ENCODE measurements at regions not wholly inside any gene's neighbourhood (a gene's known extent, or its start where the extent isn't known, plus 50 kb on each side); places are given as distances from the start of the nearest gene placed in this dataset.

DNA sequence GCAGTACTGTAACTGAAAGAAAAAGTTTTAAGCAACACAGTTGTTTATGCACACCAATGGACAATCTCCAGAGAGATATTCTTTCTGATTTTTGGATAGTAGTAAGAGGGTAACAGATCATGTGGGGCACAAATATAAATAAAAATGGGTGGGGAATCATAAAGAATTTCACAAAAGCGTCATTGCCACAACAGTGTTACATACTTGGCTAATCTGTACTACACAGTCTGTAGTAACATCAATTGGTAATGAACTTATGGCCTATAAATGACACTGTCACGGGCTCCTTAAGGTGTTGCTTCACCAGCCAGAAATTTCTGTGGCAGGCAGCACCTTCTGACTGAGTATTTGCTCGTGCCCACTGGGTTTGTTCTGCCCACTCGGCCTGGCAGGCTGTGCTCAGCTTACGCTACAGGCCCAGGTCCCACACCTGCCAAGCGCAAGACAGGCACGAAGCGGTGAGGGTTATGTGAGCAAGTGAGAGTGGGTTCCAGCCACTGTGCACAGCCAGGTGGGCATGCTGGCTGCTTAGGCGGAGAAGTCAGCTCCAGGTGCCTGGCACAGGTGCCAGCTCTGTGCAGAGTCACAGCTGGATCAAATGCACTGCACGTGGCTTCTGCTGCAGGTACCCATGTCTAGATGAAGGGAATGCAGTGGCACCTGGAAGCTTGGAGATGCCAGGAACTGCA lies 532.5 kb upstream of the SLC39A10 start:
- Histone ChIP-seq H3K9me3 (replicated peaks in 1 of 2; ENCODE audit: control insufficient read depth in 1 of 2, insufficient read depth in 1 of 2, low read length in 2 of 2) (peaks cover 0 to 16% of the 10 kb centered on the region in 2 donors), H3K4me3 (replicated peaks in 1 of 3; ENCODE audit: low read depth in 2 of 3, low read length in 3 of 3) (no peak overlapping the region), H3K36me3 (replicated peaks in 1 of 2; ENCODE audit: control insufficient read depth in 1 of 2, insufficient read depth in 2 of 2, low read length in 2 of 2) (no peaks in the 10 kb centered on the region), H3K9ac (ENCODE audit: insufficient read depth, low read length, poor library complexity, severe bottlenecking) (no peak overlapping the region), H3K79me2 (ENCODE audit: insufficient read depth, low read length) (no peaks in the 10 kb centered on the region), H3K27ac (ENCODE audit: low read depth in 1 of 2, low read length in 2 of 2) (no peak overlapping the region), H2AFZ (ENCODE audit: insufficient read depth, low read depth, low read length, poor library complexity, severe bottlenecking) (no peak overlapping the region), H3K4me2 (replicated peaks; ENCODE audit: extremely low read depth, low read length, poor library complexity, severe bottlenecking) (no peak overlapping the region), H3K4me1 (ENCODE audit: control insufficient read depth in 1 of 2, insufficient read depth in 2 of 2, low read length in 2 of 2) (no peaks in the 10 kb centered on the region), H3K27me3 (ENCODE audit: control insufficient read depth in 2 of 2, insufficient read depth in 2 of 2, low read length in 2 of 2) (no peaks in the 10 kb centered on the region), H4K20me1 (ENCODE audit: insufficient read depth, low read length) (no peaks in the 10 kb centered on the region)
- TF ChIP-seq, protein P1, sequence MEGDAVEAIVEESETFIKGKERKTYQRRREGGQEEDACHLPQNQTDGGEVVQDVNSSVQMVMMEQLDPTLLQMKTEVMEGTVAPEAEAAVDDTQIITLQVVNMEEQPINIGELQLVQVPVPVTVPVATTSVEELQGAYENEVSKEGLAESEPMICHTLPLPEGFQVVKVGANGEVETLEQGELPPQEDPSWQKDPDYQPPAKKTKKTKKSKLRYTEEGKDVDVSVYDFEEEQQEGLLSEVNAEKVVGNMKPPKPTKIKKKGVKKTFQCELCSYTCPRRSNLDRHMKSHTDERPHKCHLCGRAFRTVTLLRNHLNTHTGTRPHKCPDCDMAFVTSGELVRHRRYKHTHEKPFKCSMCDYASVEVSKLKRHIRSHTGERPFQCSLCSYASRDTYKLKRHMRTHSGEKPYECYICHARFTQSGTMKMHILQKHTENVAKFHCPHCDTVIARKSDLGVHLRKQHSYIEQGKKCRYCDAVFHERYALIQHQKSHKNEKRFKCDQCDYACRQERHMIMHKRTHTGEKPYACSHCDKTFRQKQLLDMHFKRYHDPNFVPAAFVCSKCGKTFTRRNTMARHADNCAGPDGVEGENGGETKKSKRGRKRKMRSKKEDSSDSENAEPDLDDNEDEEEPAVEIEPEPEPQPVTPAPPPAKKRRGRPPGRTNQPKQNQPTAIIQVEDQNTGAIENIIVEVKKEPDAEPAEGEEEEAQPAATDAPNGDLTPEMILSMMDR (IDR thresholded peaks at IDR 0.05) = no peak
- H3K27me3 Mint-ChIP-seq (ENCODE audit: low read depth in 3 of 3) = no peaks in the 10 kb centered on the region
- H3K9me3 Mint-ChIP-seq = peaks cover 0 to 8% (median 0%) of the 10 kb centered on the region in 7 donors
- 85% methylated on average over 10 of the region's 10 CpGs for WGBS (ENCODE audit: insufficient coverage)
- no peaks in the 10 kb centered on the region for H3K36me3 Mint-ChIP-seq
- H3K4me3 Mint-ChIP-seq = no peak overlapping the region
- H3K4me1 Mint-ChIP-seq = no peaks in the 10 kb centered on the region
- intact Hi-C loops (cut with micrococcal nuclease) = no loop called here
- DNase-seq = no peak
- H3K27ac Mint-ChIP-seq = no peak overlapping the region

DNA sequence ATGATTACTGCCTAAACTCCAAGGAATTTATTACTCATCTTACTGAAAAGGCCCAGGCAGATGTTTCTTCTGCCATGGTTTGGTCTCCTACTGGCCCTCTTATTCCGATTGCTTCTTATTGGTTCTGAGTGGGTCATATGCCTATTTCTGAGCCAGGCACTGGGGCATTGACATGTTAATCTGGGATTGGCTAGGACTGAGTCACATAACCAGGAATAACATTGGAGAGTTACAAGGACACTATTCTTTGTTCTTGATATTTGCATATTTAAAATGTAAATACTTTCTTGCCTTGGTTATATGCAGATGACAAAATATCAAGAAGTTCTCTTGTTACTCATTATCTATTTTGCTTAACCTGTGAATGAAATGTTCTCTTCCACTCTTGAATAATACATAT lies 534.4 kb upstream of the SLC39A10 start:
- TF ChIP-seq, protein P1 (IDR thresholded peaks at IDR 0.05) = no peak
- H3K4me1 Mint-ChIP-seq = no peaks in the 10 kb centered on the region
- no peak overlapping the region for H3K4me2 ChIP-seq (replicated peaks; ENCODE audit: extremely low read depth, low read length, poor library complexity, severe bottlenecking)
- no peak overlapping the region for H3K4me3 Mint-ChIP-seq
- intact Hi-C loops (cut with micrococcal nuclease) = no loop called here
- peaks cover 0 to 8% (median 0%) of the 10 kb centered on the region in 7 donors for H3K9me3 Mint-ChIP-seq
- no peak overlapping the region for H3K27ac Mint-ChIP-seq
- no peak overlapping the region for H3K4me3 ChIP-seq (replicated peaks in 1 of 3; ENCODE audit: low read depth in 2 of 3, low read length in 3 of 3)
- no peak overlapping the region for H2AFZ ChIP-seq (ENCODE audit: insufficient read depth, low read depth, low read length, poor library complexity, severe bottlenecking)
- no peaks in the 10 kb centered on the region for H3K79me2 ChIP-seq (ENCODE audit: insufficient read depth, low read length)
- no peaks in the 10 kb centered on the region for H4K20me1 ChIP-seq (ENCODE audit: insufficient read depth, low read length)
- H3K27me3 Mint-ChIP-seq (ENCODE audit: low read depth in 3 of 3) = no peaks in the 10 kb centered on the region
- H3K27ac ChIP-seq (ENCODE audit: low read depth in 1 of 2, low read length in 2 of 2) = no peak overlapping the region
- H3K27me3 ChIP-seq (ENCODE audit: control insufficient read depth in 2 of 2, insufficient read depth in 2 of 2, low read length in 2 of 2) = no peaks in the 10 kb centered on the region
- H3K4me1 ChIP-seq (ENCODE audit: control insufficient read depth in 1 of 2, insufficient read depth in 2 of 2, low read length in 2 of 2) = no peaks in the 10 kb centered on the region
- H3K9ac ChIP-seq (ENCODE audit: insufficient read depth, low read length, poor library complexity, severe bottlenecking) = no peak overlapping the region
- peaks cover 0 to 16% of the 10 kb centered on the region in 2 donors for H3K9me3 ChIP-seq (replicated peaks in 1 of 2; ENCODE audit: control insufficient read depth in 1 of 2, insufficient read depth in 1 of 2, low read length in 2 of 2)
- WGBS (ENCODE audit: insufficient coverage) = 100% methylated on average over 1 of the region's 1 CpG
- H3K36me3 Mint-ChIP-seq = no peaks in the 10 kb centered on the region
- H3K36me3 ChIP-seq (replicated peaks in 1 of 2; ENCODE audit: control insufficient read depth in 1 of 2, insufficient read depth in 2 of 2, low read length in 2 of 2) = no peaks in the 10 kb centered on the region
- no peak for DNase-seq

Measured in CD14-positive monocyte (primary cell).